ENCODE measurements at regions not wholly inside any gene's neighbourhood (a gene's known extent, or its start where the extent isn't known, plus 50 kb on each side); places are given as distances from the start of the nearest gene placed in this dataset.

GRCh38 chr20:16926626-16927430 is 178.7 kb downstream of the OTOR start:
- no peaks in the 10 kb centered on the region for H3K9me1 ChIP-seq (replicated peaks; ENCODE audit: control insufficient read depth, extremely low read depth, insufficient read depth, low read length)
- TF ChIP-seq CTCF (IDR thresholded peaks at IDR 0.05; ENCODE audit: extremely low read depth in 1 of 2, insufficient read depth in 1 of 2, low read depth in 1 of 2, low read length in 2 of 2) (no peak), POLR2AphosphoS5 (IDR thresholded peaks at IDR 0.05; ENCODE audit: insufficient read depth, low read depth, low read length) (no peak), MYC (IDR thresholded peaks at IDR 0.05; ENCODE audit: low read depth, low read length) (no peak), FOS (IDR thresholded peaks at IDR 0.05; ENCODE audit: borderline replicate concordance, insufficient read depth, low read length) (no peak), MAX (IDR thresholded peaks at IDR 0.05; ENCODE audit: insufficient read depth, insufficient read length) (no peak), GATA2 (IDR thresholded peaks at IDR 0.05; ENCODE audit: insufficient read depth, insufficient read length, low read depth, low read length) (no peak), EZH2 (IDR thresholded peaks at IDR 0.05; ENCODE audit: borderline replicate concordance, low read depth, low read length, severe bottlenecking) (no peak), JUN (IDR thresholded peaks at IDR 0.05; ENCODE audit: borderline replicate concordance, insufficient read depth, insufficient read length, low read depth) (no peak), POLR2A (IDR thresholded peaks at IDR 0.05; ENCODE audit: low read depth, low read length) (no peak)
- intact Hi-C loops (cut with micrococcal nuclease) (no loop called here), dilution Hi-C loops (cut with MboI; ENCODE audit: extremely low pct_ligation_motif_present, low sequenced_read_pairs) (no loop called here)
- no peak overlapping the region for H3K4me2 ChIP-seq (ENCODE audit: insufficient read depth, low read length)
- H3K9ac ChIP-seq (replicated peaks; ENCODE audit: extremely low read depth, insufficient read depth, low read length), result no peak overlapping the region
- no peak overlapping the region for H3K27ac ChIP-seq (ENCODE audit: insufficient read depth, low read depth, low read length)
- H3K79me2 ChIP-seq (ENCODE audit: control insufficient read depth, insufficient read depth, low read length), result no peaks in the 10 kb centered on the region
- H3K36me3 ChIP-seq (ENCODE audit: control insufficient read depth in 2 of 2, extremely low read depth in 1 of 2, insufficient read depth in 2 of 2, low read length in 2 of 2), result no peaks in the 10 kb centered on the region
- no peaks in the 10 kb centered on the region for H3K4me1 ChIP-seq (ENCODE audit: control insufficient read depth, extremely low read depth, insufficient read depth, low read length)
- CTCF ChIA-PET, result no interaction called here
- no TSS peak for BruUV-seq (replicated peaks)
- POLR2A ChIA-PET, result no interaction called here
- no peaks in the 10 kb centered on the region for H4K20me1 ChIP-seq (replicated peaks; ENCODE audit: control insufficient read depth, extremely low read depth, insufficient read depth, low read length)
- H2AFZ ChIP-seq (ENCODE audit: low read depth, low read length), result no peak overlapping the region
- H3K4me3 ChIP-seq (replicated peaks in 1 of 3; ENCODE audit: insufficient read depth in 1 of 3, low read depth in 1 of 3, low read length in 3 of 3), result no peak overlapping the region
- H3K27me3 ChIP-seq (ENCODE audit: control insufficient read depth in 2 of 2, insufficient read depth in 2 of 2, low read length in 2 of 2), result no peaks in the 10 kb centered on the region
- H3K9me3 ChIP-seq (replicated peaks; ENCODE audit: control insufficient read depth, insufficient read depth, low read length), result peaks cover 9% of the 10 kb centered on the region
- no peak for DNase-seq (ENCODE audit: low read depth, low spot score)
- no peak for FAIRE-seq
